ENCODE measurements at regions not wholly inside any gene's neighbourhood (a gene's known extent, or its start where the extent isn't known, plus 50 kb on each side); places are given as distances from the start of the nearest gene placed in this dataset.

GRCh38 chr4:45102716-45103115 lies 376.4 kb upstream of the GNPDA2 start:
- intact Hi-C loops (cut with micrococcal nuclease) (no loop called here), dilution Hi-C loops (cut with HindIII; ENCODE audit: low sequenced_read_pairs, unreplicated experiment) (no loop called here), in situ Hi-C loops (cut with MboI; ENCODE audit: low sequenced_read_pairs) (no loop called here)
- Histone ChIP-seq H3K27ac (ENCODE audit: insufficient read depth, low read length) (no peak overlapping the region), H3K4me2 (ENCODE audit: low read depth, low read length) (no peak overlapping the region), H3K9ac (ENCODE audit: low read depth, low read length) (no peak overlapping the region), H2AK5ac (ENCODE audit: low read depth, low read length) (no peak overlapping the region), H3K14ac (replicated peaks; ENCODE audit: low read depth, low read length) (no peak overlapping the region), H2BK120ac (ENCODE audit: low read depth, low read length) (no peak overlapping the region), H2BK20ac (ENCODE audit: low read depth, low read length) (no peak overlapping the region), H3K9me1 (ENCODE audit: insufficient read depth, low read length) (no peaks in the 10 kb centered on the region), H3K4ac (ENCODE audit: low read depth, low read length) (no peak overlapping the region), H3K79me1 (ENCODE audit: low read depth in 1 of 2, low read length in 2 of 2) (no peaks in the 10 kb centered on the region), H3K9me3 (ENCODE audit: control insufficient read depth, insufficient read depth, low read length) (peaks cover 4% of the 10 kb centered on the region; the same call in 1 of the 2 replicates), H4K20me1 (ENCODE audit: insufficient read depth, low read length) (no peaks in the 10 kb centered on the region), H4K8ac (ENCODE audit: low read depth in 2 of 2, low read length in 2 of 2) (no peak overlapping the region), H3K36me3 (ENCODE audit: control insufficient read depth, insufficient read depth, low read length) (no peaks in the 10 kb centered on the region), H3K23ac (ENCODE audit: low read depth, low read length) (no peak overlapping the region), H3K56ac (ENCODE audit: extremely low read depth, insufficient read depth, low read length) (no peak overlapping the region), H3K18ac (ENCODE audit: low read depth, low read length) (no peak overlapping the region), H2AK9ac (replicated peaks; ENCODE audit: low read depth, low read length, poor library complexity) (no peak overlapping the region), H4K91ac (ENCODE audit: insufficient read depth, low read depth, low read length) (no peak overlapping the region), H3K4me1 (ENCODE audit: control insufficient read depth, insufficient read depth, low read length) (no peaks in the 10 kb centered on the region), H3K4me3 (ENCODE audit: insufficient read depth, low read depth, low read length) (no peak overlapping the region), H2BK5ac (ENCODE audit: low read depth, low read length, poor library complexity, severe bottlenecking) (no peak overlapping the region), H2AFZ (replicated peaks; ENCODE audit: low read length, poor library complexity) (no peak overlapping the region), H3K27me3 (ENCODE audit: control insufficient read depth, insufficient read depth, low read length) (no peaks in the 10 kb centered on the region), H2BK15ac (ENCODE audit: low read depth, low read length) (no peak overlapping the region), H4K5ac (ENCODE audit: low read depth, low read length) (no peak overlapping the region)
- BruUV-seq (replicated peaks): no TSS peak
- ChIA-PET CTCF (no interaction called here), POLR2A (ENCODE audit: unreplicated experiment) (no interaction called here)
- no peak for TF ChIP-seq MAFK (IDR thresholded peaks at IDR 0.05; ENCODE audit: low read depth, low read length)
- TF ChIP-seq RAD21 (IDR thresholded peaks at IDR 0.05; ENCODE audit: low read length): no peak
- TF ChIP-seq CHD1 (IDR thresholded peaks at IDR 0.05; ENCODE audit: low read depth, low read length): no peak
- no peak for TF ChIP-seq MXI1 (IDR thresholded peaks at IDR 0.05; ENCODE audit: borderline replicate concordance, low read depth, low read length)
- no peak for DNase-seq
- no peak for ATAC-seq (ENCODE audit: low read depth)

All from IMR-90 (cell line).